Endothelial cell of umbilical vein (primary cell): ENCODE measurements at regions not wholly inside any gene's neighbourhood (a gene's known extent, or its start where the extent isn't known, plus 50 kb on each side); places are given as distances from the start of the nearest gene placed in this dataset.
A peak's percentile ranks its signal among the peaks of the same experiment; 100 is the strongest.

Source experiments
- BruUV-seq: library from RNA; stranded (reverse); fragments of 400-500 nt; replicated peaks from 2 replicates; lab custom pipeline; 2021; lab: Mats Ljungman, UMichigan
- CTCF ChIA-PET: fragments of 300-600, 350-600 bp; sonication (Branson Sonifier 250); formaldehyde crosslinking; loops from one replicate; lab custom pipeline; 2021; ENCODE audit warnings: antibody characterized with exemption, inconsistent platforms; lab: Charles Lee
- POLR2A ChIA-PET: fragments of 300-600, 350-600 bp; sonication (Branson Sonifier 250); formaldehyde crosslinking; loops from one replicate; lab custom pipeline; 2021; ENCODE audit warnings: antibody characterized with exemption, inconsistent platforms; lab: Charles Lee
- DNase-seq: peaks from one replicate; pipeline ENCODE4 v3.0.0-alpha.2; 2011; ENCODE audit warnings: low read depth, low spot score
- FAIRE-seq: peaks from 2 replicates; lab custom pipeline; 2011; peaks lifted over from hg19 to GRCh38; lab: Jason Lieb, UNC
- H2AFZ ChIP-seq: 2 replicates; pipeline ENCODE4 v1.6.0; 2012; ENCODE audit warnings: low read depth, low read length, control low read depth, inconsistent platforms
- H3K27ac ChIP-seq: 2 replicates; pipeline ENCODE4 v1.5.1; 2011; ENCODE audit warnings: low read depth, mild to moderate bottlenecking, control low read depth, low read length, moderate library complexity; ENCODE audit not compliant: insufficient read depth
- H3K27me3 ChIP-seq, 2 experiments: 2 replicates each; pipeline versions ENCODE4 v1.6.0 to v1.6.1; 2011; ENCODE audit warnings: low read length in 2 of 2, mixed read lengths in 1 of 2; ENCODE audit not compliant: control insufficient read depth in 2 of 2, insufficient read depth in 2 of 2
- H3K36me3 ChIP-seq, 2 experiments: 2 replicates in 1 of 2; 3 replicates in 1 of 2; pipeline ENCODE4 v1.5.1; 2011; ENCODE audit warnings: low read length in 2 of 2, mild to moderate bottlenecking in 1 of 2, moderate library complexity in 1 of 2; ENCODE audit not compliant: control insufficient read depth in 2 of 2, insufficient read depth in 2 of 2; ENCODE audit errors: extremely low read depth in 1 of 2
- H3K4me1 ChIP-seq: 3 replicates; pipeline ENCODE4 v1.5.1; 2011; ENCODE audit warnings: mild to moderate bottlenecking, low read length; ENCODE audit not compliant: control insufficient read depth, insufficient read depth; ENCODE audit errors: extremely low read depth
- H3K4me2 ChIP-seq: 2 replicates; pipeline ENCODE4 v1.6.1; 2011; ENCODE audit warnings: low read length, control low read depth, mixed read lengths; ENCODE audit not compliant: insufficient read depth
- H3K4me3 ChIP-seq, 3 experiments: fragments of 200-600 bp in 1 of 3; sonication (generic), shearing (Covaris generic) in 1 of 3; replicated peaks in 1 of 3; 2 replicates each; pipeline ENCODE4 v1.5.1; 2011 to 2016; ENCODE audit warnings: control low read depth in 3 of 3, low read length in 3 of 3, mild to moderate bottlenecking in 2 of 3, inconsistent platforms in 1 of 3, low read depth in 1 of 3, moderate library complexity in 1 of 3; ENCODE audit not compliant: insufficient read depth in 1 of 3
- H3K79me2 ChIP-seq: 2 replicates; pipeline ENCODE4 v1.6.0; 2012; ENCODE audit warnings: low read length, inconsistent platforms; ENCODE audit not compliant: control insufficient read depth, insufficient read depth
- H3K9ac ChIP-seq: replicated peaks from 2 replicates; pipeline ENCODE3; 2011; ENCODE audit warnings: low read length, control low read depth; ENCODE audit not compliant: insufficient read depth; ENCODE audit errors: extremely low read depth
- H3K9me1 ChIP-seq: replicated peaks from 3 replicates; pipeline ENCODE4 v1.6.0; 2011; ENCODE audit warnings: mild to moderate bottlenecking, low read length; ENCODE audit not compliant: control insufficient read depth, insufficient read depth; ENCODE audit errors: extremely low read depth
- H3K9me3 ChIP-seq: replicated peaks from 2 replicates; pipeline ENCODE4 v1.5.1; 2012; ENCODE audit warnings: low read length, inconsistent platforms; ENCODE audit not compliant: control insufficient read depth, insufficient read depth
- H4K20me1 ChIP-seq: replicated peaks from 2 replicates; pipeline ENCODE3; 2011; ENCODE audit warnings: mild to moderate bottlenecking, low read length; ENCODE audit not compliant: control insufficient read depth, insufficient read depth; ENCODE audit errors: extremely low read depth
- EZH2 ChIP-seq: IDR thresholded peaks from 2 replicates; pipeline ENCODE4 v1.6.1; 2012; ENCODE audit warnings: borderline replicate concordance, low read depth, mild to moderate bottlenecking, moderate library complexity, low read length, inconsistent platforms; ENCODE audit not compliant: severe bottlenecking
- FOS ChIP-seq: IDR thresholded peaks from 2 replicates; pipeline ENCODE4 v1.6.1; 2011; ENCODE audit warnings: mild to moderate bottlenecking, low read length, moderate library complexity, borderline replicate concordance; ENCODE audit not compliant: insufficient read depth
- GATA2 ChIP-seq: IDR thresholded peaks from 2 replicates; pipeline ENCODE4 v1.7.0; 2011; ENCODE audit warnings: low read depth, mild to moderate bottlenecking, moderate library complexity, mixed read lengths, low read length; ENCODE audit not compliant: insufficient read length, insufficient read depth
- JUN ChIP-seq: IDR thresholded peaks from 2 replicates; pipeline ENCODE4 v1.6.1; 2011; ENCODE audit warnings: borderline replicate concordance, low read depth; ENCODE audit not compliant: insufficient read length, insufficient read depth
- MYC ChIP-seq: IDR thresholded peaks from one replicate; pipeline ENCODE4 v1.6.1; 2011; ENCODE audit warnings: mild to moderate bottlenecking, low read depth, low read length
- POLR2A ChIP-seq: IDR thresholded peaks from 2 replicates; pipeline ENCODE4 v1.6.1; 2012; ENCODE audit warnings: low read depth, mild to moderate bottlenecking, control low read depth, low read length
- POLR2AphosphoS5 ChIP-seq: IDR thresholded peaks from 2 replicates; pipeline ENCODE4 v1.6.1; 2012; ENCODE audit warnings: low read depth, mild to moderate bottlenecking, control low read depth, low read length, moderate library complexity; ENCODE audit not compliant: insufficient read depth
- dilution Hi-C: fragments of 300-500 bp; cut with MboI; formaldehyde crosslinking; loops from one replicate; pipeline ENCODE4 v1.15.0; 2019; ENCODE audit warnings: low sequenced_read_pairs; ENCODE audit not compliant: extremely low pct_ligation_motif_present
- intact Hi-C: fragments of 100-400 bp; cut with micrococcal nuclease; formaldehyde crosslinking; loops from one replicate; pipeline ENCODE4 v1.10.0; 2022
- TF ChIP-seq, protein P1 (sequence below), 2 donors: IDR thresholded peaks; 1 replicate in 1 of 2; 2 replicates in 1 of 2; pipeline ENCODE4 v1.5.1; 2011; ENCODE audit warnings: low read length in 2 of 2, mild to moderate bottlenecking in 2 of 2, moderate library complexity in 2 of 2, control low read depth in 1 of 2, inconsistent platforms in 1 of 2, low read depth in 1 of 2; ENCODE audit not compliant: insufficient read depth in 1 of 2; ENCODE audit errors: extremely low read depth in 1 of 2
- TF ChIP-seq, protein P2 (sequence below): IDR thresholded peaks from 2 replicates; pipeline ENCODE4 v1.6.1; 2011; ENCODE audit not compliant: insufficient read depth, insufficient read length

DNA sequence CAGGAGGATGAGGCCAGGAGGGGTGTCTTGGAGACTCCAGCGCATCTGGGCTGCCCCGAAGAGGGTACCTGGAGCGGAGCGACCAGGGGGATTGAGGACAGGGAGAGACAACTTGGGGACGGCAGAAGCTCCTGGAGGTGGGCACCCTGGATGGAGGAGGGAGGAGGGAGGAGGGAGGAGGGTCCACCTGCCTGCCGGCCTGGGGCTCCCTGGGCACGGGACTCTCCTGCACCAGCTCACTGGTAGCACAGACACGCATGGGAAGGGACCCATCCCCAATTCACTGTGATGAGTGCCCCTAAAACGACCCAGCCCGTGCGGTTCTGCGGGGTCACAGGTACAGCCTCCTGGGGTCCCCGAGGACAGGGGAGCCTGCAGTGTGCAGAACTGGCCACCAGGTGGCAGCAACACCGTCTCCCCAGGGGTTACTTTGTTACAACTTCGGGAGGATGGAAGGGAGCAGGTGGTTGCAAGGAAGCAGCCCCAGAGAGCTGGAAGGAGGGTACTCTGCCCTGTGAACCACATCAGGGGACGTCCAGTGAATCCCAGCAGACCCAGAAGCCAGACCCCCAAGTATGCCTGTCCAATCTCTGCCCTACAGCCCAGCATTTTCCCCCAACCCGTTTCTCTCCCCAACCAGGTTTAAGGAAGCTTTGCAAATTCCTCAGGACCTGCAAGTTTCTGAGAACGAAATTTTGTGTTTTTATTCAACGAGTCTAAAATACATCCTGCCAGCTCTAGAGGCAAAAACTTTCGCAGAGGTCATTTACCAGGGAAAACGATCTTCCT, 482.4 kb downstream of the NPHP4 start:
- no TSS peak for BruUV-seq
- intact Hi-C loops (loop anchor here (1.0 kb wide), 2 partner anchors 235 to 406 kb away; no protein-coding TSS in a partner anchor), dilution Hi-C loops (no loop called here)
- ChIA-PET CTCF (interaction anchor here (0.8 to 6.2 kb wide), 9 partner anchors 13 to 465 kb away, joined by 3 to 69 read pairs (median 5); no protein-coding TSS in a partner anchor), POLR2A (no interaction called here)
- Histone ChIP-seq H3K9me1 (no peaks in the 10 kb centered on the region), H3K79me2 (no peaks in the 10 kb centered on the region), H3K9me3 (no peaks in the 10 kb centered on the region), H3K27ac (no peak overlapping the region), H3K4me2 (no peak overlapping the region), H3K27me3 (no peaks in the 10 kb centered on the region), H3K4me1 (no peaks in the 10 kb centered on the region), H2AFZ (no peak overlapping the region), H3K36me3 (no peaks in the 10 kb centered on the region), H4K20me1 (no peaks in the 10 kb centered on the region), H3K4me3 (no peak overlapping the region), H3K9ac (no peak overlapping the region)
- TF ChIP-seq, protein P1, sequence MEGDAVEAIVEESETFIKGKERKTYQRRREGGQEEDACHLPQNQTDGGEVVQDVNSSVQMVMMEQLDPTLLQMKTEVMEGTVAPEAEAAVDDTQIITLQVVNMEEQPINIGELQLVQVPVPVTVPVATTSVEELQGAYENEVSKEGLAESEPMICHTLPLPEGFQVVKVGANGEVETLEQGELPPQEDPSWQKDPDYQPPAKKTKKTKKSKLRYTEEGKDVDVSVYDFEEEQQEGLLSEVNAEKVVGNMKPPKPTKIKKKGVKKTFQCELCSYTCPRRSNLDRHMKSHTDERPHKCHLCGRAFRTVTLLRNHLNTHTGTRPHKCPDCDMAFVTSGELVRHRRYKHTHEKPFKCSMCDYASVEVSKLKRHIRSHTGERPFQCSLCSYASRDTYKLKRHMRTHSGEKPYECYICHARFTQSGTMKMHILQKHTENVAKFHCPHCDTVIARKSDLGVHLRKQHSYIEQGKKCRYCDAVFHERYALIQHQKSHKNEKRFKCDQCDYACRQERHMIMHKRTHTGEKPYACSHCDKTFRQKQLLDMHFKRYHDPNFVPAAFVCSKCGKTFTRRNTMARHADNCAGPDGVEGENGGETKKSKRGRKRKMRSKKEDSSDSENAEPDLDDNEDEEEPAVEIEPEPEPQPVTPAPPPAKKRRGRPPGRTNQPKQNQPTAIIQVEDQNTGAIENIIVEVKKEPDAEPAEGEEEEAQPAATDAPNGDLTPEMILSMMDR (IDR thresholded peaks at IDR 0.05; ENCODE audit: extremely low read depth in 1 of 2, insufficient read depth in 1 of 2, low read depth in 1 of 2, low read length in 2 of 2), result peak; percentile 80 to 90
- TF ChIP-seq GATA2, result no peak
- FAIRE-seq, result peak; percentile 62
- DNase-seq, result peak; percentile 28

DNA sequence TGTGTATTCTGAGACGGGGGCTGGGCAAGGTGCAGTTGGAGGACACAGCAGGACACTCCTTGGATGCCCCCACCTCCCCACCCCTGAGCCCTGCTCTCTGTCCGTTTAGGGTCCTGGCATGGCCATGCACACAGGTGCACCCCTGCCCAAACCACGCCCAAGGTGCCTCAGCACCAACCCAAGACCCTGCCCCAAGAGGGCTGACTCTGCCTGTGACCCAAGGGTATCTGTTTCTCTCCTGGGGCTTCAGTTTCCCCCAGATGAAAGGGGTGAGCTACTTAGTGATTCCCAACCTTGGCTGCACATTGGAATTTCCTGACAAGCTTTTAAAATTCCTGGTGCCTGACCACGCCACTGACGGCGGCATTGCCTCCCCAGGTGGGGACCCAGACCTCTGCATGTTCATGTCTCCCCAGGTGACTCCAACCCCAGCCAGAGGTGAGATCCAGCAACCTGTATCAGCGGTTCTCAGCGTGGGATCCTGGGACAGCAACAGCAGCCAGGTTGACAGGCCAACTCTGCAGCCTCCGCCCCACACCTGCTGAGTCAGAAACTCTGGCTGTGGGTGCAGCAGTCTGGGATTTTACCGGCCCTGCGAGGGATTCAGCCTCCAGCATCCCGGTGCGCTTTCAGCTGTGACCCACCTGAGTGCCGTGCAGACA, 483.4 kb downstream of the NPHP4 start:
- H3K9me3 ChIP-seq, result no peaks in the 10 kb centered on the region
- H3K36me3 ChIP-seq, result no peaks in the 10 kb centered on the region
- H3K4me3 ChIP-seq, result no peak overlapping the region
- intact Hi-C loops (no loop called here), dilution Hi-C loops (no loop called here)
- H3K27me3 ChIP-seq, result no peaks in the 10 kb centered on the region
- POLR2A ChIA-PET, result no interaction called here
- no peaks in the 10 kb centered on the region for H4K20me1 ChIP-seq
- CTCF ChIA-PET, result interaction anchor here (0.8 to 6.2 kb wide), 2 partner anchors 421 to 466 kb away, joined by 3 to 69 read pairs; no protein-coding TSS in a partner anchor
- H3K4me1 ChIP-seq, result no peaks in the 10 kb centered on the region
- H3K27ac ChIP-seq, result no peak overlapping the region
- BruUV-seq, result no TSS peak
- no peak for DNase-seq
- H3K4me2 ChIP-seq, result no peak overlapping the region
- no peaks in the 10 kb centered on the region for H3K79me2 ChIP-seq
- TF ChIP-seq POLR2AphosphoS5 (no peak), GATA2 (no peak), FOS (no peak), POLR2A (no peak), JUN (no peak), MYC (no peak), EZH2 (no peak)
- TF ChIP-seq, protein P1 (IDR thresholded peaks at IDR 0.05; ENCODE audit: extremely low read depth in 1 of 2, insufficient read depth in 1 of 2, low read depth in 1 of 2, low read length in 2 of 2), result no peak
- TF ChIP-seq, protein P2, sequence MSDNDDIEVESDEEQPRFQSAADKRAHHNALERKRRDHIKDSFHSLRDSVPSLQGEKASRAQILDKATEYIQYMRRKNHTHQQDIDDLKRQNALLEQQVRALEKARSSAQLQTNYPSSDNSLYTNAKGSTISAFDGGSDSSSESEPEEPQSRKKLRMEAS, result no peak
- H3K9me1 ChIP-seq, result no peaks in the 10 kb centered on the region
- no peak overlapping the region for H2AFZ ChIP-seq
- no peak for FAIRE-seq
- no peak overlapping the region for H3K9ac ChIP-seq
